ENCODE measurements at regions not wholly inside any gene's neighbourhood (a gene's known extent, or its start where the extent isn't known, plus 50 kb on each side); places are given as distances from the start of the nearest gene placed in this dataset.

DNA sequence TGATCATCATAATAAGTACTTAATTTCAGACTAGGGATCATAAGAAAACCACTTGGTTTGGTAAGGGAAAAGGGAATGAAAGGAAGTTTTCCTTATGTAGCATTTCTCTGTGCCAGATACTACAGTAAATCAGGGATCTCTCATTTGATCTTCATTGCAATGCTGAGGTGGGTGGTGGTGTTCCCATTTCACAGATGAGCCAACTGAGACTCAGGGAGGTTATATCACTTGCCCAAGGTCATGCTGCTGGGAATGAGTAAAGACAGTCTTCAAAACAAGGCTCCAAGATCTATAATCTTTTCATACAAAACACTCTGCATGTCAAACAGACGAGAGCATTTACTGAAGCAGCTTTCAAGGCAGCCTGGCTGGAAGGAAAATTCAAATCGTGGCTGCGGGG, 124.6 kb downstream of the GP2 start:
- TF ChIP-seq CTCF (IDR thresholded peaks at IDR 0.05; ENCODE audit: poor library complexity, severe bottlenecking) (no peak), EP300 (conservative IDR thresholded peaks at IDR 0.05; ENCODE audit: poor library complexity, severe bottlenecking) (no peak), RAD21 (conservative IDR thresholded peaks at IDR 0.05) (no peak), MXI1 (conservative IDR thresholded peaks at IDR 0.05; ENCODE audit: poor library complexity, severe bottlenecking) (no peak), SMC3 (conservative IDR thresholded peaks at IDR 0.05; ENCODE audit: poor library complexity) (no peak), POLR2AphosphoS5 (IDR thresholded peaks at IDR 0.05) (no peak), EZH2 (IDR thresholded peaks at IDR 0.05; ENCODE audit: borderline replicate concordance, insufficient read depth, low read length, poor library complexity, severe bottlenecking) (no peak), TAF1 (IDR thresholded peaks at IDR 0.05; ENCODE audit: low read depth) (no peak)
- TF ChIP-seq, protein P1, sequence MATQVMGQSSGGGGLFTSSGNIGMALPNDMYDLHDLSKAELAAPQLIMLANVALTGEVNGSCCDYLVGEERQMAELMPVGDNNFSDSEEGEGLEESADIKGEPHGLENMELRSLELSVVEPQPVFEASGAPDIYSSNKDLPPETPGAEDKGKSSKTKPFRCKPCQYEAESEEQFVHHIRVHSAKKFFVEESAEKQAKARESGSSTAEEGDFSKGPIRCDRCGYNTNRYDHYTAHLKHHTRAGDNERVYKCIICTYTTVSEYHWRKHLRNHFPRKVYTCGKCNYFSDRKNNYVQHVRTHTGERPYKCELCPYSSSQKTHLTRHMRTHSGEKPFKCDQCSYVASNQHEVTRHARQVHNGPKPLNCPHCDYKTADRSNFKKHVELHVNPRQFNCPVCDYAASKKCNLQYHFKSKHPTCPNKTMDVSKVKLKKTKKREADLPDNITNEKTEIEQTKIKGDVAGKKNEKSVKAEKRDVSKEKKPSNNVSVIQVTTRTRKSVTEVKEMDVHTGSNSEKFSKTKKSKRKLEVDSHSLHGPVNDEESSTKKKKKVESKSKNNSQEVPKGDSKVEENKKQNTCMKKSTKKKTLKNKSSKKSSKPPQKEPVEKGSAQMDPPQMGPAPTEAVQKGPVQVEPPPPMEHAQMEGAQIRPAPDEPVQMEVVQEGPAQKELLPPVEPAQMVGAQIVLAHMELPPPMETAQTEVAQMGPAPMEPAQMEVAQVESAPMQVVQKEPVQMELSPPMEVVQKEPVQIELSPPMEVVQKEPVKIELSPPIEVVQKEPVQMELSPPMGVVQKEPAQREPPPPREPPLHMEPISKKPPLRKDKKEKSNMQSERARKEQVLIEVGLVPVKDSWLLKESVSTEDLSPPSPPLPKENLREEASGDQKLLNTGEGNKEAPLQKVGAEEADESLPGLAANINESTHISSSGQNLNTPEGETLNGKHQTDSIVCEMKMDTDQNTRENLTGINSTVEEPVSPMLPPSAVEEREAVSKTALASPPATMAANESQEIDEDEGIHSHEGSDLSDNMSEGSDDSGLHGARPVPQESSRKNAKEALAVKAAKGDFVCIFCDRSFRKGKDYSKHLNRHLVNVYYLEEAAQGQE (IDR thresholded peaks at IDR 0.05; ENCODE audit: borderline replicate concordance): no peak

All from neural cell (in vitro differentiated cells).